H9 (cell line): ENCODE measurements at regions not wholly inside any gene's neighbourhood (a gene's known extent, or its start where the extent isn't known, plus 50 kb on each side); places are given as distances from the start of the nearest gene placed in this dataset.

Source experiments
- DNase-seq: peaks from one replicate; pipeline ENCODE4 v3.0.0-alpha.2; 2017
- H2AFZ ChIP-seq: one replicate; pipeline ENCODE4 v1.6.1; 2013; ENCODE audit warnings: mild to moderate bottlenecking, low read length, control low read depth, moderate library complexity
- H2AK5ac ChIP-seq: 2 replicates; pipeline ENCODE4 v1.6.1; 2013; ENCODE audit warnings: low read length, control low read depth, mixed read lengths; ENCODE audit not compliant: insufficient read length
- H2BK120ac ChIP-seq: one replicate; pipeline ENCODE4 v1.6.1; 2013; ENCODE audit warnings: low read depth, mild to moderate bottlenecking, low read length, control low read depth, inconsistent platforms; ENCODE audit not compliant: poor library complexity, severe bottlenecking
- H2BK12ac ChIP-seq: 2 replicates; pipeline ENCODE4 v1.6.1; 2013; ENCODE audit warnings: low read length, control low read depth, mixed read lengths, low read depth; ENCODE audit not compliant: insufficient read length
- H2BK15ac ChIP-seq: 2 replicates; pipeline ENCODE4 v1.6.1; 2013; ENCODE audit warnings: low read depth, low read length, control low read depth
- H2BK20ac ChIP-seq: one replicate; pipeline ENCODE4 v1.6.1; 2013; ENCODE audit warnings: low read depth, mild to moderate bottlenecking, low read length, control low read depth, inconsistent platforms; ENCODE audit not compliant: poor library complexity, severe bottlenecking
- H2BK5ac ChIP-seq: 2 replicates; pipeline ENCODE4 v1.6.1; 2013; ENCODE audit warnings: low read length, control low read depth, mixed read lengths; ENCODE audit not compliant: insufficient read length
- H3K14ac ChIP-seq: 2 replicates; pipeline ENCODE4 v1.6.1; 2013; ENCODE audit warnings: low read length, control low read depth; ENCODE audit not compliant: insufficient read depth
- H3K18ac ChIP-seq: 2 replicates; pipeline ENCODE4 v1.6.1; 2013; ENCODE audit warnings: low read depth, mild to moderate bottlenecking, mixed read lengths, low read length, control low read depth; ENCODE audit not compliant: insufficient read length
- H3K23ac ChIP-seq: 2 replicates; pipeline ENCODE4 v1.6.1; 2013; ENCODE audit warnings: low read length, control low read depth, mixed read lengths, low read depth; ENCODE audit not compliant: insufficient read length
- H3K23me2 ChIP-seq: 2 replicates; pipeline ENCODE4 v1.6.1; 2013; ENCODE audit warnings: low read depth, mild to moderate bottlenecking, mixed read lengths, low read length, control low read depth; ENCODE audit not compliant: insufficient read length, poor library complexity, severe bottlenecking
- H3K27ac ChIP-seq: 2 replicates; pipeline ENCODE4 v1.5.1; 2013; ENCODE audit warnings: low read length, control low read depth, mixed read lengths, low read depth; ENCODE audit not compliant: insufficient read length
- H3K27me3 ChIP-seq: 2 replicates; pipeline ENCODE4 v1.6.1; 2013; ENCODE audit warnings: low read length, control low read depth, inconsistent platforms; ENCODE audit not compliant: insufficient read depth
- H3K4ac ChIP-seq: 2 replicates; pipeline ENCODE4 v1.6.1; 2013; ENCODE audit warnings: low read depth, mild to moderate bottlenecking, control low read depth, inconsistent platforms, low read length, moderate library complexity
- H3K4me1 ChIP-seq: 2 replicates; pipeline ENCODE4 v1.6.1; 2013; ENCODE audit warnings: low read length, control low read depth, inconsistent platforms; ENCODE audit not compliant: insufficient read depth
- H3K4me2 ChIP-seq: 2 replicates; pipeline ENCODE4 v1.6.1; 2013; ENCODE audit warnings: low read length, control low read depth, mixed read lengths; ENCODE audit not compliant: insufficient read length, insufficient read depth
- H3K56ac ChIP-seq: 2 replicates; pipeline ENCODE4 v1.6.1; 2013; ENCODE audit warnings: low read depth, mild to moderate bottlenecking, mixed read lengths, low read length, control low read depth; ENCODE audit not compliant: insufficient read length
- H3K79me1 ChIP-seq: 2 replicates; pipeline ENCODE4 v1.6.1; 2013; ENCODE audit warnings: low read depth, mild to moderate bottlenecking, moderate library complexity, low read length, control low read depth, inconsistent platforms; ENCODE audit not compliant: insufficient read depth, poor library complexity, severe bottlenecking
- H3K79me2 ChIP-seq: 2 replicates; pipeline ENCODE4 v1.6.1; 2013; ENCODE audit warnings: low read length, control low read depth, inconsistent platforms; ENCODE audit not compliant: insufficient read depth
- H3K9ac ChIP-seq: 2 replicates; pipeline ENCODE4 v1.6.1; 2013; ENCODE audit warnings: low read length, control low read depth, mixed read lengths; ENCODE audit not compliant: insufficient read length; ENCODE audit errors: extremely low read depth
- H3K9me3 ChIP-seq: one replicate; pipeline ENCODE4 v1.6.1; 2013; ENCODE audit warnings: low read depth, low read length, inconsistent platforms; ENCODE audit not compliant: control insufficient read depth
- H3T11ph ChIP-seq: one replicate; pipeline ENCODE4 v1.6.1; 2013; ENCODE audit warnings: mild to moderate bottlenecking, low read length, control low read depth, inconsistent platforms
- H4K20me1 ChIP-seq: one replicate; pipeline ENCODE4 v1.6.1; 2013; ENCODE audit not compliant: control insufficient read depth, insufficient read length, insufficient read depth
- H4K5ac ChIP-seq: 2 replicates; pipeline ENCODE4 v1.6.1; 2013; ENCODE audit warnings: low read depth, mild to moderate bottlenecking, mixed read lengths, low read length, control low read depth; ENCODE audit not compliant: insufficient read length
- H4K8ac ChIP-seq: replicated peaks from 2 replicates; pipeline ENCODE4 v1.6.1; 2013; ENCODE audit warnings: low read length, control low read depth, mixed read lengths, low read depth; ENCODE audit not compliant: insufficient read length
- H4K91ac ChIP-seq: 2 replicates; pipeline ENCODE4 v1.6.1; 2013; ENCODE audit warnings: low read depth, mild to moderate bottlenecking, moderate library complexity, mixed read lengths, low read length, control low read depth; ENCODE audit not compliant: insufficient read length
- H3K27ac Mint-ChIP-seq, 3 experiments: 2 replicates in 2 of 3; 3 replicates in 1 of 3; pipeline ENCODE4 v1.8.0; 2020 to 2021; ENCODE audit warnings: mixed read lengths in 3 of 3, mild to moderate bottlenecking in 1 of 3, moderate library complexity in 1 of 3
- H3K27me3 Mint-ChIP-seq: 2 replicates; pipeline ENCODE4 v1.8.0; 2021; ENCODE audit warnings: low read depth, mild to moderate bottlenecking, moderate library complexity, mixed read lengths
- H3K36me3 Mint-ChIP-seq, 3 experiments: 2 replicates in 2 of 3; 3 replicates in 1 of 3; pipeline ENCODE4 v1.8.0; 2020 to 2021; ENCODE audit warnings: low read depth in 3 of 3, mixed read lengths in 3 of 3; ENCODE audit not compliant: insufficient read depth in 1 of 3
- H3K4me1 Mint-ChIP-seq, 2 experiments: 2 replicates each; pipeline ENCODE4 v1.8.0; 2020; ENCODE audit warnings: mixed read lengths in 2 of 2
- H3K4me3 Mint-ChIP-seq, 2 experiments: 2 replicates in 1 of 2; 3 replicates in 1 of 2; pipeline ENCODE4 v1.8.0; 2020 to 2021; ENCODE audit warnings: mild to moderate bottlenecking in 2 of 2, mixed read lengths in 2 of 2, moderate library complexity in 1 of 2
- H3K9me3 Mint-ChIP-seq, 2 experiments: 2 replicates in 1 of 2; 3 replicates in 1 of 2; pipeline ENCODE4 v1.8.0; 2020; ENCODE audit warnings: mild to moderate bottlenecking in 2 of 2, mixed read lengths in 2 of 2, moderate library complexity in 1 of 2
- CTCF ChIP-seq: fragments of 200-600 bp; sonication (generic); conservative IDR thresholded peaks from 3 replicates; pipeline ENCODE4 v1.8.0; 2021; ENCODE audit warnings: antibody characterized with exemption, mild to moderate bottlenecking
- WGBS: extraction: QIAGEN DNeasy Blood & Tissue Kit; methylation state at CpG from one replicate; pipeline ENCODE4 v1.1.7; 2013; ENCODE audit warnings: missing lambda C conversion rate, low lambda C conversion rate, mixed read lengths; ENCODE audit not compliant: insufficient read length; ENCODE audit errors: extremely low coverage; 5-methylcytosine and 5-hydroxymethylcytosine counted together

GRCh38 chr20:60339738-60340137 is 381.5 kb downstream of the CDH26 start:
- no peaks in the 10 kb centered on the region for H3K4me1 ChIP-seq
- H3K23ac ChIP-seq = no peak overlapping the region
- no peak overlapping the region for H2BK120ac ChIP-seq
- no peak for TF ChIP-seq CTCF
- no peaks in the 10 kb centered on the region for H3K27me3 ChIP-seq
- H3K27ac ChIP-seq = no peak overlapping the region
- H3K4ac ChIP-seq = no peak overlapping the region
- no peaks in the 10 kb centered on the region for H3K23me2 ChIP-seq
- no peak overlapping the region for H3K4me3 Mint-ChIP-seq
- WGBS = no CpG with 5 or more reads among the region's 6 CpGs
- H2BK15ac ChIP-seq = no peak overlapping the region
- H3K9me3 Mint-ChIP-seq = peaks cover 5 to 29% of the 10 kb centered on the region in 2 experiments; a peak in 4 of 5 replicates
- peaks cover 3% of the 10 kb centered on the region; the same call in 1 of the 2 replicates for H3K79me2 ChIP-seq
- no peak overlapping the region for H4K91ac ChIP-seq
- no peak overlapping the region for H3K18ac ChIP-seq
- no peak overlapping the region for H3K56ac ChIP-seq
- no peaks in the 10 kb centered on the region for H3K79me1 ChIP-seq
- no peak overlapping the region for H2AFZ ChIP-seq
- H4K20me1 ChIP-seq = no peaks in the 10 kb centered on the region
- H3K36me3 Mint-ChIP-seq = peaks cover 0 to 3% (median 2%) of the 10 kb centered on the region in 3 experiments; a peak in 4 of 7 replicates
- no peaks in the 10 kb centered on the region for H3K4me1 Mint-ChIP-seq
- DNase-seq = no peak
- no peak overlapping the region for H3K4me2 ChIP-seq
- H3K27me3 Mint-ChIP-seq = peaks cover 30% of the 10 kb centered on the region
- no peaks in the 10 kb centered on the region for H3K9me3 ChIP-seq
- no peak overlapping the region for H2BK20ac ChIP-seq
- no peak overlapping the region for H3K14ac ChIP-seq
- no peak overlapping the region for H2BK12ac ChIP-seq
- no peak overlapping the region for H4K8ac ChIP-seq
- H3K27ac Mint-ChIP-seq = no peak overlapping the region
- H2AK5ac ChIP-seq = no peak overlapping the region
- no peak overlapping the region for H4K5ac ChIP-seq
- H3T11ph ChIP-seq = no peak overlapping the region
- H3K9ac ChIP-seq = no peak overlapping the region
- H2BK5ac ChIP-seq = no peak overlapping the region
